Mucosa of descending colon (tissue), 3 donors: ENCODE measurements at regions not wholly inside any gene's neighbourhood (a gene's known extent, or its start where the extent isn't known, plus 50 kb on each side); places are given as distances from the start of the nearest gene placed in this dataset.

Experiments used
- ATAC-seq: fragments of 200-7000 bp; cut with Tn5 transposase; one replicate; pipeline ENCODE4 v1.9.1; 2020; ENCODE audit warnings: mild to moderate bottlenecking, moderate library complexity
- DNase-seq, 3 donors: peaks; one replicate each; pipeline ENCODE4 v3.0.0-alpha.2; 2020
- H3K36me3 ChIP-seq: fragments of 200-600 bp; one replicate; pipeline ENCODE4 v1.8.0; 2021; ENCODE audit warnings: low read depth, mild to moderate bottlenecking
- H3K4me1 ChIP-seq: fragments of 200-600 bp; one replicate; pipeline ENCODE4 v1.8.0; 2021; ENCODE audit warnings: low read depth, mild to moderate bottlenecking
- H3K4me3 ChIP-seq: fragments of 200-600 bp; one replicate; pipeline ENCODE4 v1.8.0; 2021; ENCODE audit warnings: mild to moderate bottlenecking
- H3K9me3 ChIP-seq: fragments of 200-600 bp; one replicate; pipeline ENCODE4 v1.8.0; 2021; ENCODE audit warnings: mild to moderate bottlenecking
- intact Hi-C, 2 donors: fragments of 100-400 bp; cut with DNase I in 1 of 2; cut with micrococcal nuclease in 1 of 2; formaldehyde crosslinking; loops; one replicate each; pipeline versions ENCODE4 v1.11.0 to v1.11.1; 2022; cut with DNase I, micrococcal nuclease
- TF ChIP-seq, protein P1 (sequence below): fragments of 200-600 bp; IDR thresholded peaks from one replicate; pipeline ENCODE4 v1.8.0; 2022; ENCODE audit warnings: antibody characterized with exemption, mild to moderate bottlenecking
- donor health status: DM: no; HTN: no; CAD: no; lungs with moderate emphysema.
- donor health status: DM: no; HTN: no; CAD: no.
- donor health status: DM: no; HTN: yes; CAD: no.

DNA sequence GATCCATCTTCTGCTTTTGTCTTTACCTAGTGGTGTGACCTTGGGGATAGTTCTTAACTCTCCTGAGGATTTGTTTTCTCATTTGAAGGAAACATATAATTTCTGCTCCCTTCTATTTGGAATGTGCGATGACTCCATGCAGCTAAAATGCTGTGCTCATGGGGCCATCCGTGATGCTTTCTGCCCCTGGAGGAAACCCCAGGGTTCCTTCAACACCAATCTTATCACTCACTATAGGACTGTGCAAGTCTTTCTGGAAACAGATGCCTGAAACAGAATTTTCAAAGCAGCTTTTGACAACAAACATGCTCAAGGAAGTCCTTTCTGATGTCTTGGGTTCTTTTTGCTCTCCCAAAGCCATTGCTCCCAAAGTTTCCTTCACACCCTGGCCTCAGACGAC, 128.8 kb upstream of the GGTLC1 start:
- TF ChIP-seq, protein P1, sequence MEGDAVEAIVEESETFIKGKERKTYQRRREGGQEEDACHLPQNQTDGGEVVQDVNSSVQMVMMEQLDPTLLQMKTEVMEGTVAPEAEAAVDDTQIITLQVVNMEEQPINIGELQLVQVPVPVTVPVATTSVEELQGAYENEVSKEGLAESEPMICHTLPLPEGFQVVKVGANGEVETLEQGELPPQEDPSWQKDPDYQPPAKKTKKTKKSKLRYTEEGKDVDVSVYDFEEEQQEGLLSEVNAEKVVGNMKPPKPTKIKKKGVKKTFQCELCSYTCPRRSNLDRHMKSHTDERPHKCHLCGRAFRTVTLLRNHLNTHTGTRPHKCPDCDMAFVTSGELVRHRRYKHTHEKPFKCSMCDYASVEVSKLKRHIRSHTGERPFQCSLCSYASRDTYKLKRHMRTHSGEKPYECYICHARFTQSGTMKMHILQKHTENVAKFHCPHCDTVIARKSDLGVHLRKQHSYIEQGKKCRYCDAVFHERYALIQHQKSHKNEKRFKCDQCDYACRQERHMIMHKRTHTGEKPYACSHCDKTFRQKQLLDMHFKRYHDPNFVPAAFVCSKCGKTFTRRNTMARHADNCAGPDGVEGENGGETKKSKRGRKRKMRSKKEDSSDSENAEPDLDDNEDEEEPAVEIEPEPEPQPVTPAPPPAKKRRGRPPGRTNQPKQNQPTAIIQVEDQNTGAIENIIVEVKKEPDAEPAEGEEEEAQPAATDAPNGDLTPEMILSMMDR, result no peak
- Histone ChIP-seq H3K9me3 (no peaks in the 10 kb centered on the region), H3K36me3 (no peaks in the 10 kb centered on the region), H3K4me3 (no peak overlapping the region), H3K4me1 (no peaks in the 10 kb centered on the region)
- no peak for DNase-seq
- ATAC-seq, result no peak
- intact Hi-C loops, result no loop called here

DNA sequence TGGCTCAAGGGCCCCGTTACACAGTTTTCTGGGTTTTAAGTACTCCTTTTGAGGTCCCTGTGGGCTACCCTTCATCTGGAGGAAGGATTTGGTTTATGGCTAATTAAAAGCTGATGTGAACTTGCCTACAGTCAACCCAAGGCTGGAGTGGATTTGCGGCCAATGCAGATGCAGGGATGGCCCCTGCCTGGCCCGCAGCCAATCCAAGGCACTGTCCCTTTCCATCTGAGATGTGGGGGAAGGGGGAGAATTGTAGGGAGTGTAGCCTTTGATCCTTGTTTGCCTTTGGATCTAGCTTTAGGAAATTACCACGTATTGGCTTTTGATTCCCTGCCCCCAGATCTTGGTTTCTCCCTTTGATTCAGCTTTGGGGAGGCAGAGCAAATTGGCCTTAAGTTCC, 128.0 kb upstream of the GGTLC1 start:
- H3K36me3 ChIP-seq, result no peaks in the 10 kb centered on the region
- H3K4me1 ChIP-seq, result no peaks in the 10 kb centered on the region
- no peak for ATAC-seq
- intact Hi-C loops, result no loop called here
- no peak for DNase-seq
- TF ChIP-seq, protein P1, result no peak
- H3K9me3 ChIP-seq, result no peaks in the 10 kb centered on the region
- H3K4me3 ChIP-seq, result no peak overlapping the region

DNA sequence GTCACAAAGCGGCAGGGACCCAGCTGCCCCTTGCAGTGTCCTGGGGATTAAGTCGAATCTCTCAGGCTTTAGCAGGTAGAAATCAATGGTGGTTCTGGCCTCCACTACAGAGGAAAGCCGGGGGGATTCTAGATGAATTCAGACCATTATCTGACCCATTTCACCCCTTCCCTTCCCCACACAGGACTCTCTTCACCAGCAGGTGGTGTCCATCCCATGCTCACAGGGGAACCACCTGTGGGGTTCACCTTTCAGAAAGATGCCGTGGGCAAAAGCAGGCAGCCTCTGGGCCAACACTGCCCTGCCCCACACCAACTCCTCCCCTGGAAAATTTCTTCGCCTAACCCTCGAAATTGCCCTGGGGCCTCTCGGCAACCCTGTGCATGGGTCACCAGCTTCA, 123.8 kb upstream of the GGTLC1 start:
- ATAC-seq, result no peak
- Histone ChIP-seq H3K4me3 (no peak overlapping the region), H3K9me3 (no peaks in the 10 kb centered on the region), H3K36me3 (no peaks in the 10 kb centered on the region), H3K4me1 (no peaks in the 10 kb centered on the region)
- DNase-seq, result no peak
- TF ChIP-seq, protein P1, result no peak
- intact Hi-C loops, result no loop called here

DNA sequence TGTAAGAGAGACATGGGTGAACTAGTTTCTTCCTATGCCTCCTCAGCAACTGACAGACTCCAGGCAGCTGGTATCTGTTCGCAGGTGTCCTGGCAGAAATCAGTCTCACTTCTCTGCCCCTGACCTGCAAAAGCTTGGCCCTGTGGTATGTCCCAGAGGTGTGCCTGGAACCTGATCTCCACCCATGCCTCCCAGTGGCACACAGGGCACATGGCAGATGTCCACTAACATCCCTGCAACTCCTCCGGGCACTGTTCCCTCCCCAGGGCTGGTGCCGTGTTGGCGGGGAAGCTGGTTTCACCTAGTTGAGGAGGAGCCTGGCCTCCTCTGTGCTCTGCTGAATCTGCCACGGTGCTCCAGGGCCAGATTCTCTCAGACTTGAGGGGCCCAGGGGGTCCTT, 123.3 kb upstream of the GGTLC1 start:
- Histone ChIP-seq H3K4me3 (no peak overlapping the region), H3K9me3 (no peaks in the 10 kb centered on the region), H3K36me3 (no peaks in the 10 kb centered on the region), H3K4me1 (no peaks in the 10 kb centered on the region)
- no peak for ATAC-seq
- DNase-seq, result no peak
- intact Hi-C loops, result no loop called here
- TF ChIP-seq, protein P1, result no peak

DNA sequence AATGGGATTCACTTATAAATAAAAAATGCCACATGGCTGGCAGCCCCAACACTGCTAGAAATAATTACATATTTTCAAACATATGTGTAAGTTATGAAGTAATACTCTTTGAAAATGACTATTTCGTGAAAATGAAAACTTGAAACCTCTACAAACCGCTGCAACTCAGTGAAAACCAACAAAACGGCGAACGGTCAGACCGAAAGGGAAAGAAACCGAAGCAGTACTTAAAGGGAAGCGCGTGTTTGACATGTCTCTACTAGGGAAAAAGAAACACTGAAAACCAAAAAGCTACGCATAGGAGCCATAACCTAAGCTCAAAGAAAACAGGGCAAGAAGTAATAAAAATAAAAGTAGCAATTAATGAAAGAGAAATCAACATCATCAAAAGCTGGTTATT, 121.0 kb upstream of the GGTLC1 start:
- no peak overlapping the region for H3K4me3 ChIP-seq
- no peaks in the 10 kb centered on the region for H3K9me3 ChIP-seq
- TF ChIP-seq, protein P1, result no peak
- intact Hi-C loops, result no loop called here
- no peaks in the 10 kb centered on the region for H3K36me3 ChIP-seq
- DNase-seq (no peak), ATAC-seq (no peak)
- no peaks in the 10 kb centered on the region for H3K4me1 ChIP-seq

DNA sequence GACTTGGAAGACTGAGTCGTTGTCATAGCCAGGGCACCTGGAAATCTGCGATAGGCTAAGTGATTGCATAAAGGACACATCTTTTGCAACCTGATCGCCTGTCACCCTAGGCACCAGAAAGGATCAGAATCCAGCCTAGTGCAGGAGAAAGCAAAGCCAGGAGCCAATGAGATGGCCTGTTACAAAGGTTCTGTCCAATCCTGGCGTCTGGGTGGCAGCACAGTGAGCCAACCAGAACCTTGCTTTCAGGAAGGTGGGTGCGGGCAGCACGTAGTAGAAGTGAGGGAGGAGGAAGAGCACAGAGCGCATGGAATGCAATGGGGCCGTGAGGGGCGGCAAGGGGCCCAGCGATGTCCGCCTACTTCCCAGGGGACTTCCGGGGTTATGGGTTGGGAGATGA, 120.4 kb upstream of the GGTLC1 start:
- Histone ChIP-seq H3K36me3 (no peaks in the 10 kb centered on the region), H3K4me3 (no peak overlapping the region), H3K4me1 (no peaks in the 10 kb centered on the region), H3K9me3 (no peaks in the 10 kb centered on the region)
- TF ChIP-seq, protein P1, result no peak
- no peak for DNase-seq
- ATAC-seq, result peak; percentile 38
- intact Hi-C loops, result no loop called here
